ENCODE measurements at regions not wholly inside any gene's neighbourhood (a gene's known extent, or its start where the extent isn't known, plus 50 kb on each side); places are given as distances from the start of the nearest gene placed in this dataset.

GRCh38 chr6:141388666-141389065 is 744.1 kb upstream of the GJE1 start:
- TF ChIP-seq CTCF (IDR thresholded peaks at IDR 0.05; ENCODE audit: poor library complexity): no peak
- no peak for TF ChIP-seq EZH2 (IDR thresholded peaks at IDR 0.05; ENCODE audit: borderline replicate concordance)
- no peak for TF ChIP-seq EZH2phosphoT487 (IDR thresholded peaks at IDR 0.05; ENCODE audit: low read depth, severe bottlenecking, unreplicated experiment)

Data from hepatocyte (in vitro differentiated cells).